Liver (tissue), 3 donors: ENCODE measurements at regions not wholly inside any gene's neighbourhood (a gene's known extent, or its start where the extent isn't known, plus 50 kb on each side); places are given as distances from the start of the nearest gene placed in this dataset.

Experiments used
- EGR1 ChIP-seq, 2 donors: IDR thresholded peaks; 2 replicates each; pipeline ENCODE4 v1.6.1; 2016 to 2018; ENCODE audit warnings: antibody characterized with exemption in 2 of 2, low read depth in 2 of 2
- FOXA1 ChIP-seq: IDR thresholded peaks from 2 replicates; pipeline ENCODE4 v1.6.1; 2016; ENCODE audit warnings: antibody characterized with exemption
- FOXA2 ChIP-seq: IDR thresholded peaks from 2 replicates; pipeline ENCODE4 v1.6.1; 2016; ENCODE audit warnings: antibody characterized with exemption
- GABPA ChIP-seq, 2 donors: IDR thresholded peaks in 1 of 2; conservative IDR thresholded peaks in 1 of 2; 2 replicates each; pipeline ENCODE4 v1.6.1; 2016; ENCODE audit warnings: antibody characterized with exemption in 2 of 2, mild to moderate bottlenecking in 1 of 2, moderate library complexity in 1 of 2
- HNF4G ChIP-seq: IDR thresholded peaks from 2 replicates; pipeline ENCODE4 v1.6.1; 2016; ENCODE audit warnings: antibody characterized with exemption
- NR2F2 ChIP-seq: IDR thresholded peaks from 2 replicates; pipeline ENCODE4 v1.6.1; 2016; ENCODE audit warnings: antibody characterized with exemption
- RAD21 ChIP-seq, 2 donors: IDR thresholded peaks; 2 replicates each; pipeline ENCODE4 v1.6.1; 2016; ENCODE audit warnings: antibody characterized with exemption in 2 of 2, mild to moderate bottlenecking in 2 of 2
- SP1 ChIP-seq: IDR thresholded peaks from 2 replicates; pipeline ENCODE4 v1.6.1; 2018; ENCODE audit warnings: antibody characterized with exemption, mild to moderate bottlenecking
- TAF1 ChIP-seq: conservative IDR thresholded peaks from 2 replicates; pipeline ENCODE4 v1.6.1; 2016; ENCODE audit warnings: antibody characterized with exemption, mild to moderate bottlenecking
- YY1 ChIP-seq: IDR thresholded peaks from 2 replicates; pipeline ENCODE4 v1.6.1; 2016; ENCODE audit warnings: antibody characterized with exemption, mild to moderate bottlenecking
- TF ChIP-seq, protein P1 (sequence below): fragments of 150-350 bp; IDR thresholded peaks from 2 replicates; pipeline ENCODE4 v1.5.1; 2017; ENCODE audit warnings: improper control_type of control experiment, low read depth, low read length; ENCODE audit not compliant: missing input control
- TF ChIP-seq, protein P2 (sequence below): IDR thresholded peaks from 2 replicates; pipeline ENCODE4 v1.6.1; 2016; ENCODE audit warnings: antibody characterized with exemption
- TF ChIP-seq, protein P3 (sequence below): IDR thresholded peaks from 2 replicates; pipeline ENCODE4 v1.6.1; 2016; ENCODE audit warnings: antibody characterized with exemption, mild to moderate bottlenecking
- TF ChIP-seq, protein P4 (sequence below): IDR thresholded peaks from 2 replicates; pipeline ENCODE4 v1.6.1; 2016; ENCODE audit warnings: antibody characterized with exemption
- donor health status: healthy.
- donor health status: healthy.

DNA sequence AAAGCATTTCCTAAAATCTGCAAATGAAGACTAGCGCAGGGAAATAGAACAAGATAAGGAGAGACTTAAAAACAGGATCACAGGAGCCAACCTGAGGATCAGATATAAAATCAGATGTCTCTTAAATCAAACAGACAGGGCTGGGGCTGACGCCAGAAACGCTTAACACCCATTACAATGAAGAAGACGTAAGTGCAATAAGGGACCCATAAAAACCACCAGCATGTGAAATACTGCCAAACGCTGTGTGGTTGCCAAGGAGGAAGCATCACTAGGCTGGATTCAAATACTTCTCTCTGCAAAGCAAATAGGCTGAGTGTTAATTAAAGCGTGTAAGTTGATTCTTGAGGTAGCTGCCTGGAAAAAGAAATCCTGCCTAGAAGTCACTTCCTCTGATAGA, 74.4 kb upstream of the ATP10B start:
- no peak for TF ChIP-seq GABPA (IDR thresholded peaks at IDR 0.05 in 1 of 2, conservative IDR thresholded peaks at IDR 0.05 in 1 of 2)
- TF ChIP-seq, protein P1, sequence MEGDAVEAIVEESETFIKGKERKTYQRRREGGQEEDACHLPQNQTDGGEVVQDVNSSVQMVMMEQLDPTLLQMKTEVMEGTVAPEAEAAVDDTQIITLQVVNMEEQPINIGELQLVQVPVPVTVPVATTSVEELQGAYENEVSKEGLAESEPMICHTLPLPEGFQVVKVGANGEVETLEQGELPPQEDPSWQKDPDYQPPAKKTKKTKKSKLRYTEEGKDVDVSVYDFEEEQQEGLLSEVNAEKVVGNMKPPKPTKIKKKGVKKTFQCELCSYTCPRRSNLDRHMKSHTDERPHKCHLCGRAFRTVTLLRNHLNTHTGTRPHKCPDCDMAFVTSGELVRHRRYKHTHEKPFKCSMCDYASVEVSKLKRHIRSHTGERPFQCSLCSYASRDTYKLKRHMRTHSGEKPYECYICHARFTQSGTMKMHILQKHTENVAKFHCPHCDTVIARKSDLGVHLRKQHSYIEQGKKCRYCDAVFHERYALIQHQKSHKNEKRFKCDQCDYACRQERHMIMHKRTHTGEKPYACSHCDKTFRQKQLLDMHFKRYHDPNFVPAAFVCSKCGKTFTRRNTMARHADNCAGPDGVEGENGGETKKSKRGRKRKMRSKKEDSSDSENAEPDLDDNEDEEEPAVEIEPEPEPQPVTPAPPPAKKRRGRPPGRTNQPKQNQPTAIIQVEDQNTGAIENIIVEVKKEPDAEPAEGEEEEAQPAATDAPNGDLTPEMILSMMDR = no peak
- TF ChIP-seq, protein P2, sequence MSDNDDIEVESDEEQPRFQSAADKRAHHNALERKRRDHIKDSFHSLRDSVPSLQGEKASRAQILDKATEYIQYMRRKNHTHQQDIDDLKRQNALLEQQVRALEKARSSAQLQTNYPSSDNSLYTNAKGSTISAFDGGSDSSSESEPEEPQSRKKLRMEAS = no peak
- TF ChIP-seq, protein P3, sequence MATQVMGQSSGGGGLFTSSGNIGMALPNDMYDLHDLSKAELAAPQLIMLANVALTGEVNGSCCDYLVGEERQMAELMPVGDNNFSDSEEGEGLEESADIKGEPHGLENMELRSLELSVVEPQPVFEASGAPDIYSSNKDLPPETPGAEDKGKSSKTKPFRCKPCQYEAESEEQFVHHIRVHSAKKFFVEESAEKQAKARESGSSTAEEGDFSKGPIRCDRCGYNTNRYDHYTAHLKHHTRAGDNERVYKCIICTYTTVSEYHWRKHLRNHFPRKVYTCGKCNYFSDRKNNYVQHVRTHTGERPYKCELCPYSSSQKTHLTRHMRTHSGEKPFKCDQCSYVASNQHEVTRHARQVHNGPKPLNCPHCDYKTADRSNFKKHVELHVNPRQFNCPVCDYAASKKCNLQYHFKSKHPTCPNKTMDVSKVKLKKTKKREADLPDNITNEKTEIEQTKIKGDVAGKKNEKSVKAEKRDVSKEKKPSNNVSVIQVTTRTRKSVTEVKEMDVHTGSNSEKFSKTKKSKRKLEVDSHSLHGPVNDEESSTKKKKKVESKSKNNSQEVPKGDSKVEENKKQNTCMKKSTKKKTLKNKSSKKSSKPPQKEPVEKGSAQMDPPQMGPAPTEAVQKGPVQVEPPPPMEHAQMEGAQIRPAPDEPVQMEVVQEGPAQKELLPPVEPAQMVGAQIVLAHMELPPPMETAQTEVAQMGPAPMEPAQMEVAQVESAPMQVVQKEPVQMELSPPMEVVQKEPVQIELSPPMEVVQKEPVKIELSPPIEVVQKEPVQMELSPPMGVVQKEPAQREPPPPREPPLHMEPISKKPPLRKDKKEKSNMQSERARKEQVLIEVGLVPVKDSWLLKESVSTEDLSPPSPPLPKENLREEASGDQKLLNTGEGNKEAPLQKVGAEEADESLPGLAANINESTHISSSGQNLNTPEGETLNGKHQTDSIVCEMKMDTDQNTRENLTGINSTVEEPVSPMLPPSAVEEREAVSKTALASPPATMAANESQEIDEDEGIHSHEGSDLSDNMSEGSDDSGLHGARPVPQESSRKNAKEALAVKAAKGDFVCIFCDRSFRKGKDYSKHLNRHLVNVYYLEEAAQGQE = no peak
- no peak for TF ChIP-seq NR2F2
- TF ChIP-seq RAD21 (IDR thresholded peaks at IDR 0.05) = no peak
- no peak for TF ChIP-seq FOXA1
- no peak for TF ChIP-seq TAF1
- TF ChIP-seq EGR1 (IDR thresholded peaks at IDR 0.05; ENCODE audit: low read depth in 2 of 2) = no peak
- TF ChIP-seq YY1 = no peak
- TF ChIP-seq, protein P4, sequence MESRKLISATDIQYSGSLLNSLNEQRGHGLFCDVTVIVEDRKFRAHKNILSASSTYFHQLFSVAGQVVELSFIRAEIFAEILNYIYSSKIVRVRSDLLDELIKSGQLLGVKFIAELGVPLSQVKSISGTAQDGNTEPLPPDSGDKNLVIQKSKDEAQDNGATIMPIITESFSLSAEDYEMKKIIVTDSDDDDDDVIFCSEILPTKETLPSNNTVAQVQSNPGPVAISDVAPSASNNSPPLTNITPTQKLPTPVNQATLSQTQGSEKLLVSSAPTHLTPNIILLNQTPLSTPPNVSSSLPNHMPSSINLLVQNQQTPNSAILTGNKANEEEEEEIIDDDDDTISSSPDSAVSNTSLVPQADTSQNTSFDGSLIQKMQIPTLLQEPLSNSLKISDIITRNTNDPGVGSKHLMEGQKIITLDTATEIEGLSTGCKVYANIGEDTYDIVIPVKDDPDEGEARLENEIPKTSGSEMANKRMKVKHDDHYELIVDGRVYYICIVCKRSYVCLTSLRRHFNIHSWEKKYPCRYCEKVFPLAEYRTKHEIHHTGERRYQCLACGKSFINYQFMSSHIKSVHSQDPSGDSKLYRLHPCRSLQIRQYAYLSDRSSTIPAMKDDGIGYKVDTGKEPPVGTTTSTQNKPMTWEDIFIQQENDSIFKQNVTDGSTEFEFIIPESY = no peak
- no peak for TF ChIP-seq HNF4G
- TF ChIP-seq SP1 = no peak
- TF ChIP-seq FOXA2 = no peak
